GM23338 (cell line): ENCODE measurements at regions not wholly inside any gene's neighbourhood (a gene's known extent, or its start where the extent isn't known, plus 50 kb on each side); places are given as distances from the start of the nearest gene placed in this dataset.

ENCODE experiments used
- CREB1 ChIP-seq: fragments of 250-450 bp; sonication (Bioruptor Pico); IDR thresholded peaks from 2 replicates; pipeline ENCODE4 v1.5.0; 2020; ENCODE audit warnings: low read depth, mild to moderate bottlenecking, moderate library complexity
- STAT1 ChIP-seq: IDR thresholded peaks from one replicate; pipeline ENCODE4 v1.6.1; 2016; ENCODE audit warnings: antibody characterized with exemption; ENCODE audit not compliant: unreplicated experiment
- TF ChIP-seq, protein P1 (sequence below): fragments of 250-450 bp; sonication (Bioruptor Pico); IDR thresholded peaks from 2 replicates; pipeline ENCODE4 v1.5.0; 2020; ENCODE audit warnings: mild to moderate bottlenecking, moderate library complexity
- TF ChIP-seq, protein P2 (sequence below), 2 experiments: fragments of 200-600 bp in 1 of 2; sonication (generic) in 1 of 2; conservative IDR thresholded peaks; 2 replicates each; pipeline versions ENCODE4 v1.5.1 to v1.6.1; 2016 to 2017; ENCODE audit warnings: antibody characterized with exemption in 2 of 2, low read depth in 2 of 2, mild to moderate bottlenecking in 2 of 2, moderate library complexity in 1 of 2
- TF ChIP-seq, protein P3 (sequence below): IDR thresholded peaks from one replicate; pipeline ENCODE4 v1.6.1; 2018; ENCODE audit warnings: antibody characterized with exemption; ENCODE audit not compliant: unreplicated experiment

GRCh38 chr10:129402459-129402858, 64.6 kb upstream of the MGMT start (continued):
- TF ChIP-seq, protein P1, sequence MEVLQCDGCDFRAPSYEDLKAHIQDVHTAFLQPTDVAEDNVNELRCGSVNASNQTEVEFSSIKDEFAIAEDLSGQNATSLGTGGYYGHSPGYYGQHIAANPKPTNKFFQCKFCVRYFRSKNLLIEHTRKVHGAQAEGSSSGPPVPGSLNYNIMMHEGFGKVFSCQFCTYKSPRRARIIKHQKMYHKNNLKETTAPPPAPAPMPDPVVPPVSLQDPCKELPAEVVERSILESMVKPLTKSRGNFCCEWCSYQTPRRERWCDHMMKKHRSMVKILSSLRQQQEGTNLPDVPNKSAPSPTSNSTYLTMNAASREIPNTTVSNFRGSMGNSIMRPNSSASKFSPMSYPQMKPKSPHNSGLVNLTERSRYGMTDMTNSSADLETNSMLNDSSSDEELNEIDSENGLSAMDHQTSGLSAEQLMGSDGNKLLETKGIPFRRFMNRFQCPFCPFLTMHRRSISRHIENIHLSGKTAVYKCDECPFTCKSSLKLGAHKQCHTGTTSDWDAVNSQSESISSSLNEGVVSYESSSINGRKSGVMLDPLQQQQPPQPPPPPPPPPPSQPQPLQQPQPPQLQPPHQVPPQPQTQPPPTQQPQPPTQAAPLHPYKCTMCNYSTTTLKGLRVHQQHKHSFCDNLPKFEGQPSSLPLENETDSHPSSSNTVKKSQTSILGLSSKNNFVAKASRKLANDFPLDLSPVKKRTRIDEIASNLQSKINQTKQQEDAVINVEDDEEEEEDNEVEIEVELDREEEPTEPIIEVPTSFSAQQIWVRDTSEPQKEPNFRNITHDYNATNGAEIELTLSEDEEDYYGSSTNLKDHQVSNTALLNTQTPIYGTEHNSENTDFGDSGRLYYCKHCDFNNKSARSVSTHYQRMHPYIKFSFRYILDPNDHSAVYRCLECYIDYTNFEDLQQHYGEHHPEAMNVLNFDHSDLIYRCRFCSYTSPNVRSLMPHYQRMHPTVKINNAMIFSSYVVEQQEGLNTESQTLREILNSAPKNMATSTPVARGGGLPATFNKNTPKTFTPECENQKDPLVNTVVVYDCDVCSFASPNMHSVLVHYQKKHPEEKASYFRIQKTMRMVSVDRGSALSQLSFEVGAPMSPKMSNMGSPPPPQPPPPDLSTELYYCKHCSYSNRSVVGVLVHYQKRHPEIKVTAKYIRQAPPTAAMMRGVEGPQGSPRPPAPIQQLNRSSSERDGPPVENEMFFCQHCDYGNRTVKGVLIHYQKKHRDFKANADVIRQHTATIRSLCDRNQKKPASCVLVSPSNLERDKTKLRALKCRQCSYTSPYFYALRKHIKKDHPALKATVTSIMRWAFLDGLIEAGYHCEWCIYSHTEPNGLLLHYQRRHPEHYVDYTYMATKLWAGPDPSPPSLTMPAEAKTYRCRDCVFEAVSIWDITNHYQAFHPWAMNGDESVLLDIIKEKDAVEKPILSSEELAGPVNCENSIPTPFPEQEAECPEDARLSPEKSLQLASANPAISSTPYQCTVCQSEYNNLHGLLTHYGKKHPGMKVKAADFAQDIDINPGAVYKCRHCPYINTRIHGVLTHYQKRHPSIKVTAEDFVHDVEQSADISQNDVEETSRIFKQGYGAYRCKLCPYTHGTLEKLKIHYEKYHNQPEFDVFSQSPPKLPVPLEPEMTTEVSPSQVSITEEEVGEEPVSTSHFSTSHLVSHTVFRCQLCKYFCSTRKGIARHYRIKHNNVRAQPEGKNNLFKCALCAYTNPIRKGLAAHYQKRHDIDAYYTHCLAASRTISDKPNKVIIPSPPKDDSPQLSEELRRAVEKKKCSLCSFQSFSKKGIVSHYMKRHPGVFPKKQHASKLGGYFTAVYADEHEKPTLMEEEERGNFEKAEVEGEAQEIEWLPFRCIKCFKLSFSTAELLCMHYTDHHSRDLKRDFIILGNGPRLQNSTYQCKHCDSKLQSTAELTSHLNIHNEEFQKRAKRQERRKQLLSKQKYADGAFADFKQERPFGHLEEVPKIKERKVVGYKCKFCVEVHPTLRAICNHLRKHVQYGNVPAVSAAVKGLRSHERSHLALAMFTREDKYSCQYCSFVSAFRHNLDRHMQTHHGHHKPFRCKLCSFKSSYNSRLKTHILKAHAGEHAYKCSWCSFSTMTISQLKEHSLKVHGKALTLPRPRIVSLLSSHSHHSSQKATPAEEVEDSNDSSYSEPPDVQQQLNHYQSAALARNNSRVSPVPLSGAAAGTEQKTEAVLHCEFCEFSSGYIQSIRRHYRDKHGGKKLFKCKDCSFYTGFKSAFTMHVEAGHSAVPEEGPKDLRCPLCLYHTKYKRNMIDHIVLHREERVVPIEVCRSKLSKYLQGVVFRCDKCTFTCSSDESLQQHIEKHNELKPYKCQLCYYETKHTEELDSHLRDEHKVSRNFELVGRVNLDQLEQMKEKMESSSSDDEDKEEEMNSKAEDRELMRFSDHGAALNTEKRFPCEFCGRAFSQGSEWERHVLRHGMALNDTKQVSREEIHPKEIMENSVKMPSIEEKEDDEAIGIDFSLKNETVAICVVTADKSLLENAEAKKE (CRISPR knock-in tag), result no peak
- TF ChIP-seq, protein P2, sequence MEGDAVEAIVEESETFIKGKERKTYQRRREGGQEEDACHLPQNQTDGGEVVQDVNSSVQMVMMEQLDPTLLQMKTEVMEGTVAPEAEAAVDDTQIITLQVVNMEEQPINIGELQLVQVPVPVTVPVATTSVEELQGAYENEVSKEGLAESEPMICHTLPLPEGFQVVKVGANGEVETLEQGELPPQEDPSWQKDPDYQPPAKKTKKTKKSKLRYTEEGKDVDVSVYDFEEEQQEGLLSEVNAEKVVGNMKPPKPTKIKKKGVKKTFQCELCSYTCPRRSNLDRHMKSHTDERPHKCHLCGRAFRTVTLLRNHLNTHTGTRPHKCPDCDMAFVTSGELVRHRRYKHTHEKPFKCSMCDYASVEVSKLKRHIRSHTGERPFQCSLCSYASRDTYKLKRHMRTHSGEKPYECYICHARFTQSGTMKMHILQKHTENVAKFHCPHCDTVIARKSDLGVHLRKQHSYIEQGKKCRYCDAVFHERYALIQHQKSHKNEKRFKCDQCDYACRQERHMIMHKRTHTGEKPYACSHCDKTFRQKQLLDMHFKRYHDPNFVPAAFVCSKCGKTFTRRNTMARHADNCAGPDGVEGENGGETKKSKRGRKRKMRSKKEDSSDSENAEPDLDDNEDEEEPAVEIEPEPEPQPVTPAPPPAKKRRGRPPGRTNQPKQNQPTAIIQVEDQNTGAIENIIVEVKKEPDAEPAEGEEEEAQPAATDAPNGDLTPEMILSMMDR (conservative IDR thresholded peaks at IDR 0.05; ENCODE audit: low read depth in 2 of 2), result no peak
- TF ChIP-seq CREB1 (CRISPR knock-in tag), result no peak
- TF ChIP-seq STAT1, result no peak
- TF ChIP-seq, protein P3, sequence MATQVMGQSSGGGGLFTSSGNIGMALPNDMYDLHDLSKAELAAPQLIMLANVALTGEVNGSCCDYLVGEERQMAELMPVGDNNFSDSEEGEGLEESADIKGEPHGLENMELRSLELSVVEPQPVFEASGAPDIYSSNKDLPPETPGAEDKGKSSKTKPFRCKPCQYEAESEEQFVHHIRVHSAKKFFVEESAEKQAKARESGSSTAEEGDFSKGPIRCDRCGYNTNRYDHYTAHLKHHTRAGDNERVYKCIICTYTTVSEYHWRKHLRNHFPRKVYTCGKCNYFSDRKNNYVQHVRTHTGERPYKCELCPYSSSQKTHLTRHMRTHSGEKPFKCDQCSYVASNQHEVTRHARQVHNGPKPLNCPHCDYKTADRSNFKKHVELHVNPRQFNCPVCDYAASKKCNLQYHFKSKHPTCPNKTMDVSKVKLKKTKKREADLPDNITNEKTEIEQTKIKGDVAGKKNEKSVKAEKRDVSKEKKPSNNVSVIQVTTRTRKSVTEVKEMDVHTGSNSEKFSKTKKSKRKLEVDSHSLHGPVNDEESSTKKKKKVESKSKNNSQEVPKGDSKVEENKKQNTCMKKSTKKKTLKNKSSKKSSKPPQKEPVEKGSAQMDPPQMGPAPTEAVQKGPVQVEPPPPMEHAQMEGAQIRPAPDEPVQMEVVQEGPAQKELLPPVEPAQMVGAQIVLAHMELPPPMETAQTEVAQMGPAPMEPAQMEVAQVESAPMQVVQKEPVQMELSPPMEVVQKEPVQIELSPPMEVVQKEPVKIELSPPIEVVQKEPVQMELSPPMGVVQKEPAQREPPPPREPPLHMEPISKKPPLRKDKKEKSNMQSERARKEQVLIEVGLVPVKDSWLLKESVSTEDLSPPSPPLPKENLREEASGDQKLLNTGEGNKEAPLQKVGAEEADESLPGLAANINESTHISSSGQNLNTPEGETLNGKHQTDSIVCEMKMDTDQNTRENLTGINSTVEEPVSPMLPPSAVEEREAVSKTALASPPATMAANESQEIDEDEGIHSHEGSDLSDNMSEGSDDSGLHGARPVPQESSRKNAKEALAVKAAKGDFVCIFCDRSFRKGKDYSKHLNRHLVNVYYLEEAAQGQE, result no peak
